ENCODE measurements at regions not wholly inside any gene's neighbourhood (a gene's known extent, or its start where the extent isn't known, plus 50 kb on each side); places are given as distances from the start of the nearest gene placed in this dataset.

- TF ChIP-seq CTCF (IDR thresholded peaks at IDR 0.05; ENCODE audit: low read depth, low read length) (no peak), EZH2phosphoT487 (IDR thresholded peaks at IDR 0.05; ENCODE audit: low read depth) (no peak)
Measured at GRCh38 chr9:129323999-129324553, 146.0 kb upstream of the IER5L start.
